CD4-positive, alpha-beta T cell (primary cell): ENCODE measurements at regions not wholly inside any gene's neighbourhood (a gene's known extent, or its start where the extent isn't known, plus 50 kb on each side); places are given as distances from the start of the nearest gene placed in this dataset.

Experiments used
- ATAC-seq: fragments of 200-7000 bp; cut with Tn5 transposase; one replicate; pipeline ENCODE4 v1.10.0; 2022; ENCODE audit warnings: mild to moderate bottlenecking; ENCODE audit not compliant: poor library complexity
- CTCF ChIA-PET: fragments of 350-600 bp; sonication (Branson Sonifier 250); formaldehyde crosslinking; loops from one replicate; lab custom pipeline; 2021; ENCODE audit warnings: antibody characterized with exemption, inconsistent platforms; lab: Charles Lee
- POLR2A ChIA-PET: fragments of 350-600 bp; sonication (Branson Sonifier 250); formaldehyde crosslinking; loops from one replicate; lab custom pipeline; 2021; ENCODE audit warnings: antibody characterized with exemption, inconsistent platforms; lab: Charles Lee
- DNase-seq, 14 experiments: peaks; one replicate each; pipeline ENCODE4 v3.0.0-alpha.2; 2013 to 2020; ENCODE audit warnings: mixed read lengths in 2 of 14
- H3K27ac ChIP-seq, 2 donors: one replicate each; pipeline versions ENCODE4 v1.5.1 to v1.7.0; 2013; ENCODE audit warnings: low read length in 2 of 2, low read depth in 1 of 2, mild to moderate bottlenecking in 1 of 2
- H3K27me3 ChIP-seq, 2 experiments: 1 replicate in 1 of 2; 2 replicates in 1 of 2; pipeline versions ENCODE4 v1.6.1 to v1.7.0; 2013; ENCODE audit warnings: low read length in 2 of 2, control low read depth in 1 of 2, mild to moderate bottlenecking in 1 of 2, moderate library complexity in 1 of 2; ENCODE audit not compliant: insufficient read depth in 2 of 2, control insufficient read depth in 1 of 2
- H3K36me3 ChIP-seq: one replicate; pipeline ENCODE4 v1.6.1; 2013; ENCODE audit warnings: low read length, control low read depth; ENCODE audit not compliant: insufficient read depth
- H3K4me1 ChIP-seq: one replicate; pipeline ENCODE4 v1.6.1; 2013; ENCODE audit warnings: low read length, control low read depth; ENCODE audit not compliant: insufficient read depth
- H3K4me3 ChIP-seq: one replicate; pipeline ENCODE4 v1.5.1; 2013; ENCODE audit warnings: mild to moderate bottlenecking, low read length, moderate library complexity
- H3K9me3 ChIP-seq, 2 experiments: 1 replicate in 1 of 2; 2 replicates in 1 of 2; pipeline versions ENCODE4 v1.6.1 to v1.7.0; 2013; ENCODE audit warnings: low read length in 2 of 2, mild to moderate bottlenecking in 2 of 2, control low read depth in 1 of 2, moderate library complexity in 1 of 2; ENCODE audit not compliant: control insufficient read depth in 1 of 2, insufficient read depth in 1 of 2
- H3K27ac Mint-ChIP-seq: one replicate; pipeline ENCODE4 v1.8.0; 2020; ENCODE audit warnings: mixed read lengths
- H3K27me3 Mint-ChIP-seq: one replicate; pipeline ENCODE4 v1.8.0; 2021; ENCODE audit warnings: mixed read lengths
- H3K36me3 Mint-ChIP-seq: one replicate; pipeline ENCODE4 v1.8.0; 2021; ENCODE audit warnings: low read depth, mixed read lengths
- H3K4me1 Mint-ChIP-seq: one replicate; pipeline ENCODE4 v1.8.0; 2021; ENCODE audit warnings: low read depth, mixed read lengths
- H3K4me3 Mint-ChIP-seq: one replicate; pipeline ENCODE4 v1.8.0; 2020; ENCODE audit warnings: mild to moderate bottlenecking, mixed read lengths
- H3K9me3 Mint-ChIP-seq: one replicate; pipeline ENCODE4 v1.8.0; 2020; ENCODE audit warnings: mixed read lengths
- intact Hi-C, 2 experiments: fragments of 100-400 bp; cut with DNase I in 1 of 2; cut with micrococcal nuclease in 1 of 2; formaldehyde crosslinking; loops; one replicate each; pipeline versions ENCODE4 v1.15.1 to v1.9.0; 2023 to 2025; cut with DNase I, micrococcal nuclease
- TF ChIP-seq, protein P1 (sequence below): fragments of 200-600 bp; IDR thresholded peaks from one replicate; pipeline ENCODE4 v1.8.0; 2022; ENCODE audit warnings: antibody characterized with exemption, mild to moderate bottlenecking

DNA sequence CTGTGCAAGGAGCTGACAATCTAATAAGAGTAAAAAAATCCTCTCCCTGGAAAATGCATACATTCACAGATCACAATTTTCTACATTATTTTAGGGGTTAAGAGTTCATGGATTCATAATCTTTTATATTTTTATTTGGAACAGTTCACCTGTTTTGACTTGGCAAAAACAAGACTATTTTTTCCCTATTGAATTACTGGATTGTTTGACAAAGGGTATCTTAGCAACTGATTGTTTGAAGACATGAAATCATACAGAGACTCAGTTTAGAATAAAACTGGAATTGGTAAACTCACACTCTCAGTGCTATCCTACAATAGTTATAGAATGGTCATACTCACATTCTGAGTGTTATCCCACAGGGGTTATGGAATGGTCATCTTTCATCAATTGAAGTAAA, 358.2 kb upstream of the PTGER4 start:
- H3K36me3 Mint-ChIP-seq = no peaks in the 10 kb centered on the region
- H3K4me3 Mint-ChIP-seq = no peak overlapping the region
- Histone ChIP-seq H3K27ac (no peak overlapping the region), H3K36me3 (no peaks in the 10 kb centered on the region), H3K4me3 (no peak overlapping the region), H3K27me3 (no peaks in the 10 kb centered on the region), H3K4me1 (no peaks in the 10 kb centered on the region), H3K9me3 (no peaks in the 10 kb centered on the region)
- intact Hi-C loops = no loop called here
- H3K9me3 Mint-ChIP-seq = no peaks in the 10 kb centered on the region
- DNase-seq (no peak), ATAC-seq (no peak)
- H3K27me3 Mint-ChIP-seq = no peaks in the 10 kb centered on the region
- POLR2A ChIA-PET = no interaction called here
- H3K4me1 Mint-ChIP-seq = peaks cover 10% of the 10 kb centered on the region
- CTCF ChIA-PET = no interaction called here
- no peak overlapping the region for H3K27ac Mint-ChIP-seq
- TF ChIP-seq, protein P1, sequence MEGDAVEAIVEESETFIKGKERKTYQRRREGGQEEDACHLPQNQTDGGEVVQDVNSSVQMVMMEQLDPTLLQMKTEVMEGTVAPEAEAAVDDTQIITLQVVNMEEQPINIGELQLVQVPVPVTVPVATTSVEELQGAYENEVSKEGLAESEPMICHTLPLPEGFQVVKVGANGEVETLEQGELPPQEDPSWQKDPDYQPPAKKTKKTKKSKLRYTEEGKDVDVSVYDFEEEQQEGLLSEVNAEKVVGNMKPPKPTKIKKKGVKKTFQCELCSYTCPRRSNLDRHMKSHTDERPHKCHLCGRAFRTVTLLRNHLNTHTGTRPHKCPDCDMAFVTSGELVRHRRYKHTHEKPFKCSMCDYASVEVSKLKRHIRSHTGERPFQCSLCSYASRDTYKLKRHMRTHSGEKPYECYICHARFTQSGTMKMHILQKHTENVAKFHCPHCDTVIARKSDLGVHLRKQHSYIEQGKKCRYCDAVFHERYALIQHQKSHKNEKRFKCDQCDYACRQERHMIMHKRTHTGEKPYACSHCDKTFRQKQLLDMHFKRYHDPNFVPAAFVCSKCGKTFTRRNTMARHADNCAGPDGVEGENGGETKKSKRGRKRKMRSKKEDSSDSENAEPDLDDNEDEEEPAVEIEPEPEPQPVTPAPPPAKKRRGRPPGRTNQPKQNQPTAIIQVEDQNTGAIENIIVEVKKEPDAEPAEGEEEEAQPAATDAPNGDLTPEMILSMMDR = no peak

DNA sequence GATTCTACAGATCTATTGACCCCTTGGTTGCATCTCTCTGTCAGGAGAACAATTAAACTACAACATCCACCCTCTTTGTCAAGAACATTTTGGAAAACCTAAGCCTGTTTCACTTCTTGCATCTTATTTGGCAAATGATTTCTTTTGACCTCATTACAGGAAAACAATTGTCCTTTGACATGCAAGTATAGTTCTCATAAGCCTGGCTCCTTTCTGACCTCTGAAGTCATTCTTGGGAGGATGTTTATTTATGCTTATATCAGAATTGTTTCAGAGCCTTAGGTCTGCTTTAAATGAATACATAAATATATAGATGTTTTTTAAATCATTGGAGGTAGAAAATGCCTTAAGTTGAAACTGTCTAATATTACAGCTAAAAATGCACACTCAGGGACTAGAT, 361.3 kb upstream of the PTGER4 start:
- CTCF ChIA-PET = no interaction called here
- no peak overlapping the region for H3K4me3 ChIP-seq

DNA sequence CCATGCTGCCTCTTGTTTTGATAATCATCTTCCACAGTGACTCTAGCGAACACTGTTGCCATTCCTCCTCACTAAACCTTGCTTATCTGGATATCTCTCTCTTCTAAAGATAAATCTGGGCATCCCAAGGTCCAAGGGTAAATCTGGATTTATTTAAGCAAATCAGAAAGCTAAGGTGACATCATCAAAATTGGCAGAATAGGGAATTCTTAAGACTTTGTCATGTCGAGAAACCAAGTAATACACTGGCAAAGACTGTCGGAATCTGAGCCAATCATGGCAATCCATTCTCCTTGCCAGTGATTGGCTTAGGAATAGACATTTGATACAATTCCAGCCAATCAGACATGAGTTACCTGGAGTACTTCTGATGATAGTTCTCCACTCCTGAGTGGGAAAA, 362.7 kb upstream of the PTGER4 start:
- H3K27me3 ChIP-seq = no peaks in the 10 kb centered on the region
- intact Hi-C loops = no loop called here
- Mint-ChIP-seq H3K36me3 (no peaks in the 10 kb centered on the region), H3K27me3 (no peaks in the 10 kb centered on the region), H3K27ac (no peak overlapping the region), H3K4me3 (no peak overlapping the region), H3K4me1 (no peaks in the 10 kb centered on the region), H3K9me3 (no peaks in the 10 kb centered on the region)
- H3K4me1 ChIP-seq = no peaks in the 10 kb centered on the region
- no peak overlapping the region for H3K4me3 ChIP-seq
- ATAC-seq = no peak
- ChIA-PET CTCF (no interaction called here), POLR2A (no interaction called here)
- no peaks in the 10 kb centered on the region for H3K9me3 ChIP-seq
- TF ChIP-seq, protein P1 = no peak
- no peaks in the 10 kb centered on the region for H3K36me3 ChIP-seq
- H3K27ac ChIP-seq = no peak overlapping the region
- no peak for DNase-seq

More for the DNA sequence above, 361.3 kb upstream of the PTGER4 start:
- Mint-ChIP-seq H3K36me3 (no peaks in the 10 kb centered on the region), H3K4me3 (no peak overlapping the region), H3K4me1 (peaks cover 3% of the 10 kb centered on the region), H3K9me3 (no peaks in the 10 kb centered on the region), H3K27me3 (no peaks in the 10 kb centered on the region), H3K27ac (no peak overlapping the region)
- intact Hi-C loops = no loop called here
- Histone ChIP-seq H3K4me1 (no peaks in the 10 kb centered on the region), H3K9me3 (no peaks in the 10 kb centered on the region), H3K27ac (no peak overlapping the region), H3K27me3 (no peaks in the 10 kb centered on the region), H3K36me3 (no peaks in the 10 kb centered on the region)
- TF ChIP-seq, protein P1 = no peak
- DNase-seq = no peak
- no peak for ATAC-seq
- POLR2A ChIA-PET = no interaction called here
